Uterus (tissue), 2 donors: ENCODE measurements at regions not wholly inside any gene's neighbourhood (a gene's known extent, or its start where the extent isn't known, plus 50 kb on each side); places are given as distances from the start of the nearest gene placed in this dataset.

Experiments
- POLR2A ChIP-seq, 2 donors: fragments of 450-650 bp; IDR thresholded peaks; one replicate each; pipeline ENCODE4 v1.6.1; 2016; ENCODE audit warnings: antibody characterized with exemption in 2 of 2, mild to moderate bottlenecking in 1 of 2, moderate library complexity in 1 of 2
- TF ChIP-seq, protein P1 (sequence below), 4 experiments: fragments of 200-600 bp in 2 of 4; fragments of 450-650 bp in 2 of 4; sonication (generic) in 2 of 4; IDR thresholded peaks; one replicate each; pipeline ENCODE4 v1.5.1; 2016 to 2019; ENCODE audit warnings: antibody characterized with exemption in 4 of 4, mild to moderate bottlenecking in 2 of 4, moderate library complexity in 1 of 4

GRCh38 chr5:93273176-93273575, 307.8 kb downstream of the NR2F1-AS1 start:
- TF ChIP-seq, protein P1, sequence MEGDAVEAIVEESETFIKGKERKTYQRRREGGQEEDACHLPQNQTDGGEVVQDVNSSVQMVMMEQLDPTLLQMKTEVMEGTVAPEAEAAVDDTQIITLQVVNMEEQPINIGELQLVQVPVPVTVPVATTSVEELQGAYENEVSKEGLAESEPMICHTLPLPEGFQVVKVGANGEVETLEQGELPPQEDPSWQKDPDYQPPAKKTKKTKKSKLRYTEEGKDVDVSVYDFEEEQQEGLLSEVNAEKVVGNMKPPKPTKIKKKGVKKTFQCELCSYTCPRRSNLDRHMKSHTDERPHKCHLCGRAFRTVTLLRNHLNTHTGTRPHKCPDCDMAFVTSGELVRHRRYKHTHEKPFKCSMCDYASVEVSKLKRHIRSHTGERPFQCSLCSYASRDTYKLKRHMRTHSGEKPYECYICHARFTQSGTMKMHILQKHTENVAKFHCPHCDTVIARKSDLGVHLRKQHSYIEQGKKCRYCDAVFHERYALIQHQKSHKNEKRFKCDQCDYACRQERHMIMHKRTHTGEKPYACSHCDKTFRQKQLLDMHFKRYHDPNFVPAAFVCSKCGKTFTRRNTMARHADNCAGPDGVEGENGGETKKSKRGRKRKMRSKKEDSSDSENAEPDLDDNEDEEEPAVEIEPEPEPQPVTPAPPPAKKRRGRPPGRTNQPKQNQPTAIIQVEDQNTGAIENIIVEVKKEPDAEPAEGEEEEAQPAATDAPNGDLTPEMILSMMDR (IDR thresholded peaks at IDR 0.05): no peak
- TF ChIP-seq POLR2A (IDR thresholded peaks at IDR 0.05): no peak
